GM18502 (cell line): ENCODE measurements at regions not wholly inside any gene's neighbourhood (a gene's known extent, or its start where the extent isn't known, plus 50 kb on each side); places are given as distances from the start of the nearest gene placed in this dataset.

Source experiments
- ATAC-seq: cut with Tn5 transposase; IDR thresholded peaks from one replicate; pipeline ENCODE4 v1.9.1; 2021; ENCODE audit warnings: mild to moderate bottlenecking; ENCODE audit not compliant: unreplicated experiment, poor library complexity

- no peak for ATAC-seq
These were observed 441.5 kb downstream of the PDZRN4 start for GRCh38 chr12:41629611-41630010.

DNA sequence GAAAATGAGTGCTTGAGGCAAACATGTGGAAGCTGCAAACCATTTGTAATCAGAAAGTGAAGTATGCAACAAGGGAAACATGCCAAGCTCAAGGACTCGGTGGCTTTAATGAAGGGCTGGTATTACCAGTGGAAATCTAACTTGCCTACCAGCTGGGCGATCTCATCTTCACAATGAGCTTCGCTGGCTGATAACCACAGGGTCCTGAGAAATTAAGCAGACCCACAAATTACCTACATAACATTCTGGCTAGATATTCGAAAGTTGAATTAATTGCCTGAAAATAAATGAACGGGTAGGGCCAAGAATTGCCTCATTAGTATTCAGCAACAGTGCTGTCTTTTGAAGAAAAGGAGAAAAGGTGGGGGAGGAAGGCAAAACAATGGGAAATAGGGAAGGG lies 439.4 kb downstream of the PDZRN4 start:
- no peak for ATAC-seq

DNA sequence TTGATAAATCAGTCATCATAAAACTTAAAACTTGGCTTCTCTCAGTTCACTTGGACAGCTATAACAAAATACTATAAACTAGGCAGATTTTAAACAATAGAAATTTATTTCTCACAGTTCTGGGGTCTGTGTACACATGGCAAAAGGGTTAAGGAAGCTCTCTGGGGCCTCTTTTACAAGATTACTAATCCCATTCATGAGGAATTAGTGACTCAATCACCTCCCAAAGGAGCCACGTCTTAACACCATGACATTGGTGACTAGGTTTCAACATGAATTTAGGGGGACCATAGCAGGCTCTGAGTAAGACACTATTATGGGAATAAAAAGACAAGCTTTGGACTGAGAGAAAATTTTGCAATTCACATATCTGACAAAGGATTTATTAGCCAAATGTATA lies 436.5 kb downstream of the PDZRN4 start:
- no peak for ATAC-seq
